GM12878 (cell line): ENCODE measurements at regions not wholly inside any gene's neighbourhood (a gene's known extent, or its start where the extent isn't known, plus 50 kb on each side); places are given as distances from the start of the nearest gene placed in this dataset.

Experiments used
- ETV6 ChIP-seq, 2 experiments: fragments of 450-650 bp in 1 of 2; IDR thresholded peaks in 1 of 2; conservative IDR thresholded peaks in 1 of 2; 2 replicates each; pipeline ENCODE4 v1.6.1; 2014; ENCODE audit warnings: antibody characterized with exemption in 1 of 2, borderline replicate concordance in 1 of 2, low read depth in 1 of 2, mild to moderate bottlenecking in 1 of 2, moderate library complexity in 1 of 2
- EZH2 ChIP-seq: IDR thresholded peaks from 2 replicates; pipeline ENCODE4 v1.6.1; 2012; ENCODE audit warnings: low read depth, mild to moderate bottlenecking, control low read depth, inconsistent platforms, low read length, borderline replicate concordance; ENCODE audit not compliant: control insufficient read depth
- GABPA ChIP-seq: IDR thresholded peaks from 2 replicates; pipeline ENCODE4 v1.6.1; 2014; ENCODE audit warnings: antibody characterized with exemption, low read depth, mild to moderate bottlenecking, inconsistent platforms
- POLR2A ChIP-seq: IDR thresholded peaks from 2 replicates; pipeline ENCODE4 v1.6.1; 2011; ENCODE audit warnings: low read depth, mild to moderate bottlenecking, low read length
- SMARCA5 ChIP-seq: fragments of 450-650 bp; IDR thresholded peaks from 2 replicates; pipeline ENCODE4 v1.6.1; 2017; ENCODE audit warnings: mild to moderate bottlenecking
- ZNF384 ChIP-seq: IDR thresholded peaks from 2 replicates; pipeline ENCODE4 v1.6.1; 2012; ENCODE audit warnings: low read depth, mild to moderate bottlenecking, low read length, improper control_type of control experiment, borderline replicate concordance
- TF ChIP-seq, protein P1 (sequence below), 3 experiments: IDR thresholded peaks in 2 of 3; conservative IDR thresholded peaks in 1 of 3; 2 replicates each; pipeline ENCODE4 v1.5.1; 2011; ENCODE audit warnings: low read depth in 3 of 3, low read length in 3 of 3, mild to moderate bottlenecking in 3 of 3, control low read depth in 2 of 3, moderate library complexity in 2 of 3, inconsistent platforms in 1 of 3, mixed read lengths in 1 of 3; ENCODE audit not compliant: control insufficient read depth in 2 of 3, insufficient read depth in 1 of 3; ENCODE audit errors: extremely low read depth in 1 of 3
- TF ChIP-seq, protein P2 (sequence below): IDR thresholded peaks from 2 replicates; pipeline ENCODE4 v1.6.1; 2011; ENCODE audit warnings: low read depth, low read length, improper control_type of control experiment, borderline replicate concordance

DNA sequence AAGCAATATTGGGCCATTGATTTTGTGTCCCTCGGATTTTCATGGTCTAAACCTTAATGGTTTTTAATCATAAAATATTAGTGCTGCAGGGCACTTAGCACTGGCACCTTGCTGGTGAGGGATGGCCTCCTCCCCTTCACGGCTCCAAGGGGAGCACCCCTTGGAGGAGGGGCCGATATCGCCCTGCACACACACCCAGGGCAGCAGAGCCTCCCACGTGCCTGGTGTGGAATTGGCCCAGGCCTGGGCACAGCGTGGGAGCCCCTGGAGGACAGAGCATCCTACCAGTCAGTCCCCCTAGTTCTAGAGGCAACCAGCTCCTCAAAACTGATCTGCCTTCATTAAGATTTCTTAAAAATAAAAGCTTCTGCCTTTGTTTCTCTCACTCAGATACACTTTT, 90.7 kb upstream of the CSF3R start:
- no peak for TF ChIP-seq EZH2
- TF ChIP-seq, protein P1, sequence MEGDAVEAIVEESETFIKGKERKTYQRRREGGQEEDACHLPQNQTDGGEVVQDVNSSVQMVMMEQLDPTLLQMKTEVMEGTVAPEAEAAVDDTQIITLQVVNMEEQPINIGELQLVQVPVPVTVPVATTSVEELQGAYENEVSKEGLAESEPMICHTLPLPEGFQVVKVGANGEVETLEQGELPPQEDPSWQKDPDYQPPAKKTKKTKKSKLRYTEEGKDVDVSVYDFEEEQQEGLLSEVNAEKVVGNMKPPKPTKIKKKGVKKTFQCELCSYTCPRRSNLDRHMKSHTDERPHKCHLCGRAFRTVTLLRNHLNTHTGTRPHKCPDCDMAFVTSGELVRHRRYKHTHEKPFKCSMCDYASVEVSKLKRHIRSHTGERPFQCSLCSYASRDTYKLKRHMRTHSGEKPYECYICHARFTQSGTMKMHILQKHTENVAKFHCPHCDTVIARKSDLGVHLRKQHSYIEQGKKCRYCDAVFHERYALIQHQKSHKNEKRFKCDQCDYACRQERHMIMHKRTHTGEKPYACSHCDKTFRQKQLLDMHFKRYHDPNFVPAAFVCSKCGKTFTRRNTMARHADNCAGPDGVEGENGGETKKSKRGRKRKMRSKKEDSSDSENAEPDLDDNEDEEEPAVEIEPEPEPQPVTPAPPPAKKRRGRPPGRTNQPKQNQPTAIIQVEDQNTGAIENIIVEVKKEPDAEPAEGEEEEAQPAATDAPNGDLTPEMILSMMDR (IDR thresholded peaks at IDR 0.05 in 2 of 3, conservative IDR thresholded peaks at IDR 0.05 in 1 of 3; ENCODE audit: control insufficient read depth in 2 of 3, extremely low read depth in 1 of 3, insufficient read depth in 1 of 3, low read depth in 3 of 3, low read length in 3 of 3) = no peak
- no peak for TF ChIP-seq ETV6 (conservative IDR thresholded peaks at IDR 0.05 in 1 of 2, IDR thresholded peaks at IDR 0.05 in 1 of 2; ENCODE audit: borderline replicate concordance in 1 of 2, low read depth in 1 of 2)
- no peak for TF ChIP-seq SMARCA5
- TF ChIP-seq POLR2A = no peak
- TF ChIP-seq, protein P2, sequence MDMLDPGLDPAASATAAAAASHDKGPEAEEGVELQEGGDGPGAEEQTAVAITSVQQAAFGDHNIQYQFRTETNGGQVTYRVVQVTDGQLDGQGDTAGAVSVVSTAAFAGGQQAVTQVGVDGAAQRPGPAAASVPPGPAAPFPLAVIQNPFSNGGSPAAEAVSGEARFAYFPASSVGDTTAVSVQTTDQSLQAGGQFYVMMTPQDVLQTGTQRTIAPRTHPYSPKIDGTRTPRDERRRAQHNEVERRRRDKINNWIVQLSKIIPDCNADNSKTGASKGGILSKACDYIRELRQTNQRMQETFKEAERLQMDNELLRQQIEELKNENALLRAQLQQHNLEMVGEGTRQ = no peak
- TF ChIP-seq ZNF384 = no peak
- no peak for TF ChIP-seq GABPA
